ENCODE measurements at regions not wholly inside any gene's neighbourhood (a gene's known extent, or its start where the extent isn't known, plus 50 kb on each side); places are given as distances from the start of the nearest gene placed in this dataset.

DNA sequence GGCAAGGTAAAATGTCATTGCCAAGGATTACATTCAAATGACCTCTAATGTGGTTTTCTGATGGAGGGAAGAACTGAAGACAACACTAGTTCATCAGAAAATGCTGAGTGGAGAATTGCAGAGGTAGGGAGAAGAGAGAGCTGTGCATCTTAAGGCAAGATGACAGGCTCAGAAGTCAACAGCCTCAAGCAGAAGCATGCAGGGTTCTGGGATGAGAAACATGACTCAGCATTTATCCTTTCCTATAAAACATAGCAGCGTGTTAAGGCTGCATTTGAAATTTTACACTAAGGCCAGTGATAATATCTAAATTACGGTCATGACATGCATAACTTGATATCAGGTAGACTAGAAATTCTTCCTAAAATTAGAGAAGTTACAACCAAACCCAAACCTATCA is 53.7 kb upstream of the DYRK2 start:
- TF ChIP-seq, protein P1, sequence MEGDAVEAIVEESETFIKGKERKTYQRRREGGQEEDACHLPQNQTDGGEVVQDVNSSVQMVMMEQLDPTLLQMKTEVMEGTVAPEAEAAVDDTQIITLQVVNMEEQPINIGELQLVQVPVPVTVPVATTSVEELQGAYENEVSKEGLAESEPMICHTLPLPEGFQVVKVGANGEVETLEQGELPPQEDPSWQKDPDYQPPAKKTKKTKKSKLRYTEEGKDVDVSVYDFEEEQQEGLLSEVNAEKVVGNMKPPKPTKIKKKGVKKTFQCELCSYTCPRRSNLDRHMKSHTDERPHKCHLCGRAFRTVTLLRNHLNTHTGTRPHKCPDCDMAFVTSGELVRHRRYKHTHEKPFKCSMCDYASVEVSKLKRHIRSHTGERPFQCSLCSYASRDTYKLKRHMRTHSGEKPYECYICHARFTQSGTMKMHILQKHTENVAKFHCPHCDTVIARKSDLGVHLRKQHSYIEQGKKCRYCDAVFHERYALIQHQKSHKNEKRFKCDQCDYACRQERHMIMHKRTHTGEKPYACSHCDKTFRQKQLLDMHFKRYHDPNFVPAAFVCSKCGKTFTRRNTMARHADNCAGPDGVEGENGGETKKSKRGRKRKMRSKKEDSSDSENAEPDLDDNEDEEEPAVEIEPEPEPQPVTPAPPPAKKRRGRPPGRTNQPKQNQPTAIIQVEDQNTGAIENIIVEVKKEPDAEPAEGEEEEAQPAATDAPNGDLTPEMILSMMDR (IDR thresholded peaks at IDR 0.05 in 2 of 3, conservative IDR thresholded peaks at IDR 0.05 in 1 of 3; ENCODE audit: control insufficient read depth in 2 of 3, extremely low read depth in 1 of 3, insufficient read depth in 1 of 3, low read depth in 3 of 3, low read length in 3 of 3) = no peak
- TF ChIP-seq POLR2A (IDR thresholded peaks at IDR 0.05; ENCODE audit: low read depth, low read length) = no peak
- no peak for TF ChIP-seq ETV6 (conservative IDR thresholded peaks at IDR 0.05 in 1 of 2, IDR thresholded peaks at IDR 0.05 in 1 of 2; ENCODE audit: borderline replicate concordance in 1 of 2, low read depth in 1 of 2)
- no peak for TF ChIP-seq RAD51 (IDR thresholded peaks at IDR 0.05)
- no peak for TF ChIP-seq CREM (IDR thresholded peaks at IDR 0.05; ENCODE audit: low read depth)
- TF ChIP-seq RUNX3 (IDR thresholded peaks at IDR 0.05; ENCODE audit: low read length) = no peak
- TF ChIP-seq RELB (IDR thresholded peaks at IDR 0.05; ENCODE audit: low read depth) = no peak
- TF ChIP-seq HCFC1 (IDR thresholded peaks at IDR 0.05; ENCODE audit: low read length) = no peak

Data from GM12878 (cell line).